ENCODE measurements at regions not wholly inside any gene's neighbourhood (a gene's known extent, or its start where the extent isn't known, plus 50 kb on each side); places are given as distances from the start of the nearest gene placed in this dataset.

GRCh38 chr10:33095867-33096815, 138.1 kb upstream of the ITGB1 start:
- Histone ChIP-seq H3K4me3 (no peak overlapping the region), H3K9me3 (no peaks in the 10 kb centered on the region), H3K27ac (no peak overlapping the region), H3K36me3 (no peaks in the 10 kb centered on the region), H3K27me3 (replicated peaks; ENCODE audit: insufficient read depth) (no peaks in the 10 kb centered on the region), H3K4me1 (replicated peaks) (no peaks in the 10 kb centered on the region)
- DNase-seq (ENCODE audit: low spot score) = no peak
- 78% methylated on average over 5 of the region's 5 CpGs for WGBS
- no peak for TF ChIP-seq POLR2AphosphoS5 (IDR thresholded peaks at IDR 0.05)
- no peak for TF ChIP-seq CTCF (IDR thresholded peaks at IDR 0.05)
- intact Hi-C loops (cut with DNase I) = no loop called here

DNA sequence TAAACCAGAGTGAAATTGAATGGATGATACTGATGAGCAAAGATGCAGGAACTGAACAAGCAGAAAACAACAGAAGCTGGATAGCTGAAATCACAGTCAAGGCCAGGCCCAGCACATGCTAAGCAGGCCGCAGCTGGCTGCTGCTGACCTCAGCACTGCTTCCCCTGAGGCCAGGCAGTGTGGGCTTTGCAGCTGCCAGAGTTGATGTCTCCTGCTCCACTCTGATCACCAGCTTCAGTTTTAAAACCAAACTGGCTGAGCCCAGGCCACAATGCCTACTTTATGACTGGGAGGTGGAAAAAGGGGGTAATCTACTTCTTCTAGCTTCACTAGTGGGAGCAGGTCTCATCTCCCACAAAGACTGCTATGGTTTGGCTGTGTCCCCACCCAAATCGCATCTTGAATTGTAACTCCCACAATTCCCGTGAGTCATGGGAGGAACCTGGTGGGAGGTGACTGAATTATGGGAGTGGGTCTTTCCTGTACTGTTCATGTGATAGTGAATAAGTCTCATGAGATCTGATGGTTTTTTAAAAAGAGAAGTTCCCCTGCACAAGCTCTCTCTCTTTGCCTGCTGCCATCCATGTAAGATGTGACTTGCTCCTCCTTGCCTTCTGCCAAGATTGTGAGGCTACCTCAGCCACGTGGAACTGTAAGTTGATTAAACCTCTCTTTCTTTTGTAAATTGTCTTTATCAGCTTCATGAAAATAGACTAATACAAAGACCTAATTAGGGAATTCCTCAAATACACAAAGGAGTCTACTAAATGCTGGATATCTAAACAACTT, 136.4 kb upstream of the ITGB1 start:
- intact Hi-C loops (cut with DNase I) = no loop called here
- Histone ChIP-seq H3K27ac (no peak overlapping the region), H3K4me1 (replicated peaks) (no peaks in the 10 kb centered on the region), H3K9me3 (no peaks in the 10 kb centered on the region), H3K4me3 (no peak overlapping the region), H3K36me3 (no peaks in the 10 kb centered on the region), H3K27me3 (replicated peaks; ENCODE audit: insufficient read depth) (no peaks in the 10 kb centered on the region)
- no peak for DNase-seq (ENCODE audit: low spot score)
- WGBS = 89% methylated on average over 4 of the region's 4 CpGs
- TF ChIP-seq POLR2AphosphoS5 (IDR thresholded peaks at IDR 0.05) = no peak
- TF ChIP-seq POLR2A (IDR thresholded peaks at IDR 0.05) = no peak
- no peak for TF ChIP-seq CTCF (IDR thresholded peaks at IDR 0.05)

DNA sequence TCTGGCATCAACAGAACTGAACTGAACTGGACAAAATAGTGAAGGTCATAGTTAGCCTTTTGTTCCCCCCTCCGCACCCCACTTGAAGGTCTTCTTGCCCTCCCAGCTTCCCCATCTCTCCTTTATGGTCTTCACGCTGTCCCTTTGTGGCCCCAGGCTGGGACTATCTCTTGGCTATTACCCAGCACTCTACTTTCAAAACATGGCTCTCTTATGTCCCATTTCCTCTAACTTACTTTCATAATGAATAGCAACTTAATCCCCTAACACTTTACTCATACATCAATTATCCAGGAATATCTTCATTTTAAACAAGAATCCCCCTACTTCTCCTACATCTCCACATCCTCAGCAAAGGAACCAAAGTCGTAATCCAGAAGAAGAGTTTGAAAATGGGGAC, 135.3 kb upstream of the ITGB1 start:
- WGBS = 97% methylated on average over 3 of the region's 3 CpGs
- Histone ChIP-seq H3K36me3 (no peaks in the 10 kb centered on the region), H3K27me3 (replicated peaks; ENCODE audit: insufficient read depth) (no peaks in the 10 kb centered on the region), H3K9me3 (no peaks in the 10 kb centered on the region), H3K4me1 (replicated peaks) (no peaks in the 10 kb centered on the region), H3K4me3 (no peak overlapping the region), H3K27ac (no peak overlapping the region)
- DNase-seq (ENCODE audit: low spot score) = no peak
- TF ChIP-seq POLR2A (IDR thresholded peaks at IDR 0.05) (no peak), POLR2AphosphoS5 (IDR thresholded peaks at IDR 0.05) (no peak), CTCF (IDR thresholded peaks at IDR 0.05) (no peak)
- intact Hi-C loops (cut with DNase I) = no loop called here

DNA sequence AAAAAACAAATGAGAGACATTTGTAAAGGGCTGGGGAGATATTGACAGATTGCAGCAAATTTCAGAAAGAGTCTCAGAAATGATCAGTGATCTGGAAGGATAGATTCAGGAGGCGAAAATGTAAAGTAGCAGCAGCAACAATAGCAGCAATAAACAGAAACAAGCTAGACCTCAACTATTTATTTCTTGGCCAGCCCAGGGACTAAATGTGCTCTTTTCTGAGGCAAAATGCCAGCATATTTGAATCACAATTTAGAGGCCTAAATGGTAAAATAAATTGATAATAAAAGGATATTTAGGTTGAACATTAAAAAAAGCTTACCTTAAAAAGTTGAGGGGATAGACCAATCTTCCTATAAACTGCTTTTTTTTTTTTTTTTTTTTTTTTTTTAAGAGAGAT, 134.6 kb upstream of the ITGB1 start:
- Histone ChIP-seq H3K4me1 (replicated peaks) (no peaks in the 10 kb centered on the region), H3K9me3 (no peaks in the 10 kb centered on the region), H3K4me3 (no peak overlapping the region), H3K36me3 (no peaks in the 10 kb centered on the region), H3K27ac (no peak overlapping the region), H3K27me3 (replicated peaks; ENCODE audit: insufficient read depth) (no peaks in the 10 kb centered on the region)
- no peak for TF ChIP-seq POLR2AphosphoS5 (IDR thresholded peaks at IDR 0.05)
- no peak for TF ChIP-seq POLR2A (IDR thresholded peaks at IDR 0.05)
- no peak for TF ChIP-seq CTCF (IDR thresholded peaks at IDR 0.05)
- DNase-seq (ENCODE audit: low spot score) = no peak
- intact Hi-C loops (cut with DNase I) = no loop called here
- WGBS = 48% methylated on average over 1 of the region's 1 CpG

All from prostate gland (tissue), 2 donors.